ENCODE measurements at regions not wholly inside any gene's neighbourhood (a gene's known extent, or its start where the extent isn't known, plus 50 kb on each side); places are given as distances from the start of the nearest gene placed in this dataset.
"Not testable (repeated sequence)": the region's sequence is repeated elsewhere in the genome, so short reads cannot be mapped to it uniquely, and the experiment has no call there.

- ATAC-seq (ENCODE audit: low read depth); H3K36me3 Mint-ChIP-seq; H3K4me1 Mint-ChIP-seq; POLR2A ChIA-PET; H3K27ac Mint-ChIP-seq; DNase-seq; H3K9me3 Mint-ChIP-seq; H3K27me3 Mint-ChIP-seq; H3K4me3 Mint-ChIP-seq: not testable (repeated sequence)
Measured at GRCh38 chr21:5013455-5014304, 5507.7 kb upstream of the TPTE start.

GRCh38 chr21:5015187-5015586, 5506.2 kb upstream of the TPTE start:
- H3K4me1 Mint-ChIP-seq; DNase-seq; ATAC-seq (ENCODE audit: low read depth); H3K27ac Mint-ChIP-seq; H3K27me3 Mint-ChIP-seq; H3K36me3 Mint-ChIP-seq; H3K9me3 Mint-ChIP-seq; POLR2A ChIA-PET; H3K4me3 Mint-ChIP-seq: not testable (repeated sequence)

GRCh38 chr21:5019120-5019519, 5502.3 kb upstream of the TPTE start:
- peak; percentile 74 for ATAC-seq (ENCODE audit: low read depth)
- H3K9me3 Mint-ChIP-seq, POLR2A ChIA-PET, H3K27me3 Mint-ChIP-seq, DNase-seq, H3K4me3 Mint-ChIP-seq, H3K4me1 Mint-ChIP-seq, H3K27ac Mint-ChIP-seq, H3K36me3 Mint-ChIP-seq: not testable (repeated sequence)

GRCh38 chr21:5021815-5022214, 5499.6 kb upstream of the TPTE start:
- POLR2A ChIA-PET, H3K27ac Mint-ChIP-seq, H3K4me3 Mint-ChIP-seq, H3K9me3 Mint-ChIP-seq, H3K36me3 Mint-ChIP-seq, DNase-seq, H3K27me3 Mint-ChIP-seq, H3K4me1 Mint-ChIP-seq: not testable (repeated sequence)
- peak; percentile 31 for ATAC-seq (ENCODE audit: low read depth)

GRCh38 chr21:5022254-5022653, 5499.1 kb upstream of the TPTE start:
- DNase-seq, H3K27me3 Mint-ChIP-seq, H3K4me3 Mint-ChIP-seq, H3K9me3 Mint-ChIP-seq, POLR2A ChIA-PET, H3K27ac Mint-ChIP-seq, H3K36me3 Mint-ChIP-seq, H3K4me1 Mint-ChIP-seq: not testable (repeated sequence)
- ATAC-seq (ENCODE audit: low read depth) = peak; percentile 58

- H3K27ac Mint-ChIP-seq, DNase-seq, POLR2A ChIA-PET, H3K4me1 Mint-ChIP-seq, H3K9me3 Mint-ChIP-seq, H3K4me3 Mint-ChIP-seq, H3K36me3 Mint-ChIP-seq, H3K27me3 Mint-ChIP-seq: not testable (repeated sequence)
- ATAC-seq (ENCODE audit: low read depth) = peak; percentile 3
Measured at GRCh38 chr21:5022748-5023147, 5498.6 kb upstream of the TPTE start.

GRCh38 chr21:5035147-5035546, 5486.2 kb upstream of the TPTE start:
- H3K27me3 Mint-ChIP-seq; H3K9me3 Mint-ChIP-seq; H3K4me1 Mint-ChIP-seq; POLR2A ChIA-PET; H3K4me3 Mint-ChIP-seq; ATAC-seq (ENCODE audit: low read depth); H3K36me3 Mint-ChIP-seq; H3K27ac Mint-ChIP-seq; DNase-seq: not testable (repeated sequence)

GRCh38 chr21:5035587-5035986, 5485.8 kb upstream of the TPTE start:
- H3K9me3 Mint-ChIP-seq; POLR2A ChIA-PET; DNase-seq; H3K4me3 Mint-ChIP-seq; ATAC-seq (ENCODE audit: low read depth); H3K4me1 Mint-ChIP-seq; H3K27me3 Mint-ChIP-seq; H3K27ac Mint-ChIP-seq; H3K36me3 Mint-ChIP-seq: not testable (repeated sequence)

- H3K9me3 Mint-ChIP-seq; H3K27me3 Mint-ChIP-seq; DNase-seq; ATAC-seq (ENCODE audit: low read depth); H3K27ac Mint-ChIP-seq; H3K36me3 Mint-ChIP-seq; H3K4me1 Mint-ChIP-seq; H3K4me3 Mint-ChIP-seq; POLR2A ChIA-PET: not testable (repeated sequence)
Measured at GRCh38 chr21:5037606-5038331, 5483.6 kb upstream of the TPTE start.

GRCh38 chr21:5039926-5040325, 5481.5 kb upstream of the TPTE start:
- H3K27me3 Mint-ChIP-seq; DNase-seq; H3K4me3 Mint-ChIP-seq; POLR2A ChIA-PET; H3K27ac Mint-ChIP-seq; H3K4me1 Mint-ChIP-seq; H3K9me3 Mint-ChIP-seq; ATAC-seq (ENCODE audit: low read depth); H3K36me3 Mint-ChIP-seq: not testable (repeated sequence)

- H3K27ac Mint-ChIP-seq; H3K27me3 Mint-ChIP-seq; POLR2A ChIA-PET; DNase-seq; H3K4me3 Mint-ChIP-seq; H3K36me3 Mint-ChIP-seq; H3K4me1 Mint-ChIP-seq; ATAC-seq (ENCODE audit: low read depth); H3K9me3 Mint-ChIP-seq: not testable (repeated sequence)
Measured at GRCh38 chr21:5042583-5042982, 5478.8 kb upstream of the TPTE start.

- H3K36me3 Mint-ChIP-seq; DNase-seq; POLR2A ChIA-PET; H3K4me1 Mint-ChIP-seq; H3K9me3 Mint-ChIP-seq; H3K27ac Mint-ChIP-seq; ATAC-seq (ENCODE audit: low read depth); H3K4me3 Mint-ChIP-seq; H3K27me3 Mint-ChIP-seq: not testable (repeated sequence)
Measured at GRCh38 chr21:5044812-5045211, 5476.6 kb upstream of the TPTE start.

GRCh38 chr21:5051303-5052018, 5469.9 kb upstream of the TPTE start:
- H3K27ac Mint-ChIP-seq; H3K4me1 Mint-ChIP-seq; ATAC-seq (ENCODE audit: low read depth); POLR2A ChIA-PET; DNase-seq; H3K27me3 Mint-ChIP-seq; H3K9me3 Mint-ChIP-seq; H3K36me3 Mint-ChIP-seq; H3K4me3 Mint-ChIP-seq: not testable (repeated sequence)

All from activated naive CD8-positive, alpha-beta T cell treated with anti-CD3 and anti-CD28 coated beads, Interleukin-2, amount 10 ng/mL, durations not matched to agents 7 days and 5 days (primary cell).